Lower leg skin (tissue), 3 donors: ENCODE measurements at regions not wholly inside any gene's neighbourhood (a gene's known extent, or its start where the extent isn't known, plus 50 kb on each side); places are given as distances from the start of the nearest gene placed in this dataset.

Experiments
- CTCF ChIP-seq, 3 donors: fragments of 450-650 bp; IDR thresholded peaks; one replicate each; pipeline ENCODE4 v1.5.1; 2016; ENCODE audit warnings: antibody characterized with exemption in 3 of 3, mild to moderate bottlenecking in 3 of 3, moderate library complexity in 2 of 3
- POLR2A ChIP-seq, 2 donors: fragments of 450-650 bp; IDR thresholded peaks; one replicate each; pipeline ENCODE4 v1.6.1; 2016 to 2017; ENCODE audit warnings: antibody characterized with exemption in 2 of 2, mild to moderate bottlenecking in 1 of 2, moderate library complexity in 1 of 2

GRCh38 chr14:54023027-54023426 is 66.4 kb upstream of the BMP4 start:
- TF ChIP-seq CTCF (IDR thresholded peaks at IDR 0.05): no peak
- TF ChIP-seq POLR2A (IDR thresholded peaks at IDR 0.05): no peak
